ENCODE measurements at regions not wholly inside any gene's neighbourhood (a gene's known extent, or its start where the extent isn't known, plus 50 kb on each side); places are given as distances from the start of the nearest gene placed in this dataset.
"Not testable (repeated sequence)": the region's sequence is repeated elsewhere in the genome, so short reads cannot be mapped to it uniquely, and the experiment has no call there.

GRCh38 chr9:108258640-108259039, 597.1 kb downstream of the ACTL7B start:
- peaks cover 5% of the 10 kb centered on the region for H3K27me3 Mint-ChIP-seq
- H3K27ac Mint-ChIP-seq: no peak overlapping the region
- H3K36me3 Mint-ChIP-seq: no peaks in the 10 kb centered on the region
- H3K9me3 Mint-ChIP-seq: peaks cover 0 to 8% (median 0%) of the 10 kb centered on the region in 3 donors
- H3K4me3 Mint-ChIP-seq: no peak overlapping the region
- H3K4me1 Mint-ChIP-seq: peaks cover 0 to 2% (median 0%) of the 10 kb centered on the region in 3 donors

DNA sequence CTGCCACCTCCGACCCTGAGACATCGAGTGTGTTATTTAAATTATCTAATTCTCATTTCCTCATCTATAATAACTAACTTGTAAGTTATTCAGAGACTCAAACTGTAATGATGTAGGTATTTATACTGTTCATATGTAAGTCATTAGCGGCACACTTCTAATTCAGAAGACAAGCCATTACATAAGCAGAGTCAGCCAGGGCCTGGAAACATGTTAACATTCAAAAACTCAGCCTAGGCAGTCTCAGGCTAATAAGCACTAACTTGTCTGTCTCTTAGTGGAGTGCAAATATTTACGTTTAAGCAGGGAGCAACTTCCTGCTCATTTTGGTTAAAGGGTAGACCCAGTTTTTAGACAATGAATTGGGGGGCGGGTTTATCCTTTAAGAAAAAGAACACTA, 598.4 kb downstream of the ACTL7B start:
- no peak overlapping the region for H3K27ac Mint-ChIP-seq
- peaks cover 0 to 2% (median 0%) of the 10 kb centered on the region in 3 donors for H3K4me1 Mint-ChIP-seq
- no peak overlapping the region for H3K4me3 Mint-ChIP-seq
- H3K36me3 Mint-ChIP-seq: no peaks in the 10 kb centered on the region
- H3K27me3 Mint-ChIP-seq: peaks cover 5% of the 10 kb centered on the region
- H3K9me3 Mint-ChIP-seq: peaks cover 0 to 5% (median 0%) of the 10 kb centered on the region in 3 donors

DNA sequence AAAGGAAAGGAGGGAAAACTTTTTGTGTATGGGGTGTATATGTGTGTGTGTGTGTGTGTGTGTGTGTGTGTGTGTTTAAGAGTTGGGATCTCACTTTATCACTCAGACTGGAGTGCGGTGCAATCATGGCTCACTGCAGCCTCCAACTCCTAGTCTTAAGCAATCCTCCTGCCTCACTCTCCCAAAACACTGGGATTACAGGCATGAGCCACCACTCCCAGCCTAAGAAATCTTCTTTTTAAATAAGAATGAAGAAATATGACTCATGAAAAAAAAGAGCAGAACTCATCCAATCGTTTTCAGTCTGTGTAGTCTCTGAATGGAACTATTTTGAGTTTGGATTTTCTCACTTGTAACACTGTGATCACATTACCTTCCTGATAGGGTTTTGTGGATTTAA, 601.5 kb downstream of the ACTL7B start:
- H3K9me3 Mint-ChIP-seq: peaks cover 0 to 4% (median 0%) of the 10 kb centered on the region in 3 donors
- no peaks in the 10 kb centered on the region for H3K4me1 Mint-ChIP-seq
- no peak overlapping the region for H3K4me3 Mint-ChIP-seq
- H3K27me3 Mint-ChIP-seq: peaks cover 2% of the 10 kb centered on the region
- no peaks in the 10 kb centered on the region for H3K36me3 Mint-ChIP-seq
- H3K27ac Mint-ChIP-seq: no peak overlapping the region

GRCh38 chr9:108247391-108247790, 608.4 kb downstream of the ACTL7B start:
- not testable (repeated sequence) for H3K4me3 Mint-ChIP-seq, H3K36me3 Mint-ChIP-seq, H3K4me1 Mint-ChIP-seq, H3K9me3 Mint-ChIP-seq, H3K27ac Mint-ChIP-seq, H3K27me3 Mint-ChIP-seq

GRCh38 chr9:108245901-108246300, 609.9 kb downstream of the ACTL7B start:
- Mint-ChIP-seq H3K27ac (no peak overlapping the region), H3K27me3 (no peaks in the 10 kb centered on the region), H3K4me3 (no peak overlapping the region), H3K9me3 (peaks cover 0 to 2% (median 0%) of the 10 kb centered on the region in 3 donors), H3K4me1 (no peaks in the 10 kb centered on the region), H3K36me3 (no peaks in the 10 kb centered on the region)

GRCh38 chr9:108245331-108245730, 610.5 kb downstream of the ACTL7B start:
- peaks cover 0 to 5% (median 0%) of the 10 kb centered on the region in 3 donors for H3K9me3 Mint-ChIP-seq
- no peaks in the 10 kb centered on the region for H3K36me3 Mint-ChIP-seq
- no peak overlapping the region for H3K27ac Mint-ChIP-seq
- no peaks in the 10 kb centered on the region for H3K4me1 Mint-ChIP-seq
- H3K4me3 Mint-ChIP-seq: no peak overlapping the region
- no peaks in the 10 kb centered on the region for H3K27me3 Mint-ChIP-seq

DNA sequence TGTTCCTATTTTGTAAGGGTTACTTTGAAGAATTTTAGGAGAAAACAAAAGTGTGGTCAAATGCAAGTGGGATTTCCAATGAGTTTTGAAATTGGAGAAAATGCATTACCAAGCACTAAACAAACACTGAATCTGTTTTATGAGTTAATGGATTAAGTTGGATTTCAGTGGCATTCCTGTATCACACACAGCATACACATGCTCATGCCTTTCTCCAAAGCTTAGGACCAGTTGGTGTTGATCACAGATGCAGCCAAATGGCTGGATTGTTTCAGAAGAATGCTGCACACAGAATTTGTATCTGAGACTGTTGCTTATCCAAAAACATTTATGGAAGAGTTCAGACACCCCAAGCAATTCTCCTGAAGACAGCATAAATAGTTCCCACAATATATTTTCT, 611.1 kb downstream of the ACTL7B start:
- no peak overlapping the region for H3K4me3 Mint-ChIP-seq
- H3K4me1 Mint-ChIP-seq: no peaks in the 10 kb centered on the region
- no peaks in the 10 kb centered on the region for H3K27me3 Mint-ChIP-seq
- peaks cover 0 to 5% (median 0%) of the 10 kb centered on the region in 3 donors for H3K9me3 Mint-ChIP-seq
- H3K36me3 Mint-ChIP-seq: no peaks in the 10 kb centered on the region
- H3K27ac Mint-ChIP-seq: no peak overlapping the region

GRCh38 chr9:108241384-108242073, 614.3 kb downstream of the ACTL7B start:
- H3K36me3 Mint-ChIP-seq: no peaks in the 10 kb centered on the region
- no peaks in the 10 kb centered on the region for H3K4me1 Mint-ChIP-seq
- H3K27me3 Mint-ChIP-seq: no peaks in the 10 kb centered on the region
- peaks cover 0 to 5% (median 4%) of the 10 kb centered on the region in 3 donors for H3K9me3 Mint-ChIP-seq
- no peak overlapping the region for H3K27ac Mint-ChIP-seq
- no peak overlapping the region for H3K4me3 Mint-ChIP-seq

- Mint-ChIP-seq H3K36me3 (no peaks in the 10 kb centered on the region), H3K4me3 (no peak overlapping the region), H3K27ac (no peak overlapping the region), H3K4me1 (no peaks in the 10 kb centered on the region), H3K27me3 (no peaks in the 10 kb centered on the region), H3K9me3 (peaks cover 3 to 12% (median 4%) of the 10 kb centered on the region in 3 donors)
These were observed 616.0 kb downstream of the ACTL7B start for GRCh38 chr9:108239696-108240321.

DNA sequence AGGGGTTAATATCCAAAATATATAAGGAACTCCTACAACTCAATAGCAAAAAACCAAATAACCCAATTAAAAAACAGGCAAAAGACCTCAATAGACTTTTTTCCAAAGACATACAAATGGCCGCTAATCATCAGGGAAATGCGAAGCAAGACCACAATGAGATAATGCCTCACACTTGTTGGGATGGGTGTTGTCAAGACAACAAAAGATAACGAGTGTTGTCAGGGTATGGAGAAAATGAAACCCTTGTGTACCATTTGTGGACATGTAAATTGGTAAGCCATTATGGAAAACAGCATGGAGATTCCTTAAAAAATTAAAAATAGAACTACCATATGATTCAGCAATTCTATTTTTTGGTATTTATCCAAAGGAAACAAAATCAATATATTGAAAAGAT, 620.2 kb downstream of the ACTL7B start:
- Mint-ChIP-seq H3K36me3 (no peaks in the 10 kb centered on the region), H3K27me3 (no peaks in the 10 kb centered on the region), H3K4me3 (no peak overlapping the region), H3K4me1 (no peaks in the 10 kb centered on the region), H3K27ac (no peak overlapping the region), H3K9me3 (peaks cover 4 to 9% (median 6%) of the 10 kb centered on the region in 3 donors)

GRCh38 chr9:108234811-108235210, 621.0 kb downstream of the ACTL7B start:
- no peaks in the 10 kb centered on the region for H3K36me3 Mint-ChIP-seq
- H3K4me1 Mint-ChIP-seq: no peaks in the 10 kb centered on the region
- H3K9me3 Mint-ChIP-seq: peaks cover 6 to 10% (median 6%) of the 10 kb centered on the region in 3 donors
- no peak overlapping the region for H3K27ac Mint-ChIP-seq
- H3K27me3 Mint-ChIP-seq: peaks cover 5% of the 10 kb centered on the region
- no peak overlapping the region for H3K4me3 Mint-ChIP-seq

GRCh38 chr9:108225149-108225800, 630.5 kb downstream of the ACTL7B start:
- Mint-ChIP-seq H3K4me3 (no peak overlapping the region), H3K27ac (no peak overlapping the region), H3K4me1 (no peaks in the 10 kb centered on the region), H3K27me3 (peaks cover 11% of the 10 kb centered on the region), H3K9me3 (peaks cover 0 to 13% (median 1%) of the 10 kb centered on the region in 3 donors), H3K36me3 (no peaks in the 10 kb centered on the region)

- peaks cover 0 to 8% (median 1%) of the 10 kb centered on the region in 3 donors for H3K9me3 Mint-ChIP-seq
- no peak overlapping the region for H3K4me3 Mint-ChIP-seq
These were observed 631.1 kb downstream of the ACTL7B start for GRCh38 chr9:108224716-108225115.

GRCh38 chr9:108219664-108220063, 636.1 kb downstream of the ACTL7B start:
- no peak overlapping the region for H3K4me3 Mint-ChIP-seq
- H3K9me3 Mint-ChIP-seq: peaks cover 0 to 6% (median 4%) of the 10 kb centered on the region in 3 donors

More at GRCh38 chr9:108224716-108225115, 631.1 kb downstream of the ACTL7B start:
- Mint-ChIP-seq H3K27me3 (peaks cover 7% of the 10 kb centered on the region), H3K27ac (no peak overlapping the region), H3K4me1 (no peaks in the 10 kb centered on the region), H3K36me3 (no peaks in the 10 kb centered on the region)

More at GRCh38 chr9:108219664-108220063, 636.1 kb downstream of the ACTL7B start:
- Mint-ChIP-seq H3K27me3 (peaks cover 3% of the 10 kb centered on the region), H3K36me3 (no peaks in the 10 kb centered on the region), H3K27ac (no peak overlapping the region), H3K4me1 (no peaks in the 10 kb centered on the region)

Data from IgD-negative memory B cell (primary cell).